ENCODE measurements at regions not wholly inside any gene's neighbourhood (a gene's known extent, or its start where the extent isn't known, plus 50 kb on each side); places are given as distances from the start of the nearest gene placed in this dataset.

- Histone ChIP-seq H3K27me3 (replicated peaks in 1 of 2; ENCODE audit: control insufficient read depth in 2 of 2, insufficient read depth in 2 of 2, low read length in 1 of 2) (no peaks in the 10 kb centered on the region), H3K79me2 (ENCODE audit: control insufficient read depth, insufficient read depth, low read length) (no peaks in the 10 kb centered on the region), H4K20me1 (ENCODE audit: control insufficient read depth, insufficient read depth) (no peaks in the 10 kb centered on the region), H3K4me3 (no peak overlapping the region), H3K9me3 (replicated peaks; ENCODE audit: control insufficient read depth, insufficient read depth, low read length) (no peaks in the 10 kb centered on the region), H3K9ac (ENCODE audit: control insufficient read depth, insufficient read depth, low read length) (no peak overlapping the region), H3K27ac (ENCODE audit: control insufficient read depth, insufficient read depth) (no peak overlapping the region), H3K4me1 (ENCODE audit: control insufficient read depth, insufficient read depth, low read length) (no peaks in the 10 kb centered on the region), H3K36me3 (ENCODE audit: control insufficient read depth in 2 of 2, insufficient read depth in 2 of 2, low read length in 1 of 2) (no peaks in the 10 kb centered on the region), H3K4me2 (ENCODE audit: control insufficient read depth, insufficient read depth) (no peak overlapping the region), H2AFZ (ENCODE audit: control insufficient read depth, low read depth, low read length) (no peak overlapping the region)
- WGBS (ENCODE audit: insufficient coverage, insufficient replicate concordance, low lambda C conversion rate, missing lambda C conversion rate), result 67% methylated on average over 1 of the region's 1 CpG
- BruUV-seq (replicated peaks), result no TSS peak
- TF ChIP-seq, protein P1, sequence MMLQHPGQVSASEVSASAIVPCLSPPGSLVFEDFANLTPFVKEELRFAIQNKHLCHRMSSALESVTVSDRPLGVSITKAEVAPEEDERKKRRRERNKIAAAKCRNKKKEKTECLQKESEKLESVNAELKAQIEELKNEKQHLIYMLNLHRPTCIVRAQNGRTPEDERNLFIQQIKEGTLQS (IDR thresholded peaks at IDR 0.05; ENCODE audit: borderline replicate concordance, extremely low read depth, low read depth, low read length), result no peak
- TF ChIP-seq NFXL1 (IDR thresholded peaks at IDR 0.05; ENCODE audit: borderline replicate concordance) (no peak), KLF5 (IDR thresholded peaks at IDR 0.05; ENCODE audit: partially characterized antibody) (no peak)
- FAIRE-seq (no peak), DNase-seq (ENCODE audit: low read depth, low spot score) (no peak), ATAC-seq (no peak)
- intact Hi-C loops (cut with micrococcal nuclease; ENCODE audit: unreplicated experiment) (no loop called here), in situ Hi-C loops (cut with MboI) (no loop called here)
- ChIA-PET POLR2A (no interaction called here), RAD21 (ENCODE audit: unreplicated experiment) (no interaction called here), SMC1A (ENCODE audit: uncharacterized antibody, unreplicated experiment) (no interaction called here), CTCF (no interaction called here)
Observed at GRCh38 chr12:126112849-126113248, 1047.6 kb downstream of the AACS start.

DNA sequence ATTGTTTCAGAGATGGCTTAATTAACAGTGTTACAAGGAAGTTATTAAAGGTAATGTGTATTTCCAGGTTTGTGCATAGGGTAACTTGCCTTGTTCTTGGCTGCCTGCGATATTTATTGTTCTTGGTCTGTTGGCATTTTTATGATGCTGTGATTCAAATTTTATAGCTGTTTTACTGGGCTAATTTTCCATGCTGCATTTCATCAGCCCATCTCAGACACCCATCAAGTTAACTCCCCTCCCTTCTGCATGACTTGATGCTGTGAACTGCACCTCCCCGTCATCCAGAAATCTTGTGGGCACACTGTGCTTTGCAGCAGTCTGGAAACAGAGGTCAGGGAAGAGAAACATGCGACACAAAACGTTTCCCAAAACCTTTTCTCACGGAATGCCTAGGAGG is 1049.2 kb downstream of the AACS start:
- POLR2A ChIA-PET, result no interaction called here
- in situ Hi-C loops (cut with MboI), result no loop called here
- no TSS peak for BruUV-seq (replicated peaks)

More for the DNA sequence above, 1049.2 kb downstream of the AACS start:
- no peak overlapping the region for H2AFZ ChIP-seq (ENCODE audit: control insufficient read depth, low read depth, low read length)
- DNase-seq (ENCODE audit: low read depth, low spot score) (no peak), ATAC-seq (no peak), FAIRE-seq (no peak)
- TF ChIP-seq KLF5 (IDR thresholded peaks at IDR 0.05; ENCODE audit: partially characterized antibody), result no peak
- no peak for TF ChIP-seq SMC3 (IDR thresholded peaks at IDR 0.05; ENCODE audit: borderline replicate concordance, low read length)
- no peak for TF ChIP-seq TARDBP (IDR thresholded peaks at IDR 0.05; ENCODE audit: borderline replicate concordance)
- no peak overlapping the region for H3K4me2 ChIP-seq (ENCODE audit: control insufficient read depth, insufficient read depth)
- no peaks in the 10 kb centered on the region for H3K9me3 ChIP-seq (replicated peaks; ENCODE audit: control insufficient read depth, insufficient read depth, low read length)
- WGBS (ENCODE audit: insufficient coverage, insufficient replicate concordance, low lambda C conversion rate, missing lambda C conversion rate), result 5% methylated on average over 5 of the region's 5 CpGs
- no peaks in the 10 kb centered on the region for H3K36me3 ChIP-seq (ENCODE audit: control insufficient read depth in 2 of 2, insufficient read depth in 2 of 2, low read length in 1 of 2)
- no peak overlapping the region for H3K27ac ChIP-seq (ENCODE audit: control insufficient read depth, insufficient read depth)
- H3K4me3 ChIP-seq, result no peak overlapping the region
- no peaks in the 10 kb centered on the region for H3K79me2 ChIP-seq (ENCODE audit: control insufficient read depth, insufficient read depth, low read length)
- RAD21 ChIA-PET (ENCODE audit: unreplicated experiment), result no interaction called here
- H3K4me1 ChIP-seq (ENCODE audit: control insufficient read depth, insufficient read depth, low read length), result no peaks in the 10 kb centered on the region
- SMC1A ChIA-PET (ENCODE audit: uncharacterized antibody, unreplicated experiment), result no interaction called here
- CTCF ChIA-PET, result no interaction called here
- H3K9ac ChIP-seq (ENCODE audit: control insufficient read depth, insufficient read depth, low read length), result no peak overlapping the region
- no peaks in the 10 kb centered on the region for H3K27me3 ChIP-seq (replicated peaks in 1 of 2; ENCODE audit: control insufficient read depth in 2 of 2, insufficient read depth in 2 of 2, low read length in 1 of 2)
- intact Hi-C loops (cut with micrococcal nuclease; ENCODE audit: unreplicated experiment), result no loop called here
- no peaks in the 10 kb centered on the region for H4K20me1 ChIP-seq (ENCODE audit: control insufficient read depth, insufficient read depth)
